CD4-positive, alpha-beta T cell (primary cell): ENCODE measurements at regions not wholly inside any gene's neighbourhood (a gene's known extent, or its start where the extent isn't known, plus 50 kb on each side); places are given as distances from the start of the nearest gene placed in this dataset.

Experiments
- ATAC-seq: fragments of 200-7000 bp; cut with Tn5 transposase; one replicate; pipeline ENCODE4 v1.10.0; 2022; ENCODE audit warnings: mild to moderate bottlenecking; ENCODE audit not compliant: poor library complexity
- CTCF ChIA-PET: fragments of 350-600 bp; sonication (Branson Sonifier 250); formaldehyde crosslinking; loops from one replicate; lab custom pipeline; 2021; ENCODE audit warnings: antibody characterized with exemption, inconsistent platforms; lab: Charles Lee
- POLR2A ChIA-PET: fragments of 350-600 bp; sonication (Branson Sonifier 250); formaldehyde crosslinking; loops from one replicate; lab custom pipeline; 2021; ENCODE audit warnings: antibody characterized with exemption, inconsistent platforms; lab: Charles Lee
- DNase-seq, 14 experiments: peaks; one replicate each; pipeline ENCODE4 v3.0.0-alpha.2; 2013 to 2020; ENCODE audit warnings: mixed read lengths in 2 of 14
- H3K27ac ChIP-seq, 2 donors: one replicate each; pipeline versions ENCODE4 v1.5.1 to v1.7.0; 2013; ENCODE audit warnings: low read length in 2 of 2, low read depth in 1 of 2, mild to moderate bottlenecking in 1 of 2
- H3K27me3 ChIP-seq, 2 experiments: 1 replicate in 1 of 2; 2 replicates in 1 of 2; pipeline versions ENCODE4 v1.6.1 to v1.7.0; 2013; ENCODE audit warnings: low read length in 2 of 2, control low read depth in 1 of 2, mild to moderate bottlenecking in 1 of 2, moderate library complexity in 1 of 2; ENCODE audit not compliant: insufficient read depth in 2 of 2, control insufficient read depth in 1 of 2
- H3K36me3 ChIP-seq: one replicate; pipeline ENCODE4 v1.6.1; 2013; ENCODE audit warnings: low read length, control low read depth; ENCODE audit not compliant: insufficient read depth
- H3K4me1 ChIP-seq: one replicate; pipeline ENCODE4 v1.6.1; 2013; ENCODE audit warnings: low read length, control low read depth; ENCODE audit not compliant: insufficient read depth
- H3K4me3 ChIP-seq: one replicate; pipeline ENCODE4 v1.5.1; 2013; ENCODE audit warnings: mild to moderate bottlenecking, low read length, moderate library complexity
- H3K9me3 ChIP-seq, 2 experiments: 1 replicate in 1 of 2; 2 replicates in 1 of 2; pipeline versions ENCODE4 v1.6.1 to v1.7.0; 2013; ENCODE audit warnings: low read length in 2 of 2, mild to moderate bottlenecking in 2 of 2, control low read depth in 1 of 2, moderate library complexity in 1 of 2; ENCODE audit not compliant: control insufficient read depth in 1 of 2, insufficient read depth in 1 of 2
- H3K27ac Mint-ChIP-seq: one replicate; pipeline ENCODE4 v1.8.0; 2020; ENCODE audit warnings: mixed read lengths
- H3K27me3 Mint-ChIP-seq: one replicate; pipeline ENCODE4 v1.8.0; 2021; ENCODE audit warnings: mixed read lengths
- H3K36me3 Mint-ChIP-seq: one replicate; pipeline ENCODE4 v1.8.0; 2021; ENCODE audit warnings: low read depth, mixed read lengths
- H3K4me1 Mint-ChIP-seq: one replicate; pipeline ENCODE4 v1.8.0; 2021; ENCODE audit warnings: low read depth, mixed read lengths
- H3K4me3 Mint-ChIP-seq: one replicate; pipeline ENCODE4 v1.8.0; 2020; ENCODE audit warnings: mild to moderate bottlenecking, mixed read lengths
- H3K9me3 Mint-ChIP-seq: one replicate; pipeline ENCODE4 v1.8.0; 2020; ENCODE audit warnings: mixed read lengths
- intact Hi-C, 2 experiments: fragments of 100-400 bp; cut with DNase I in 1 of 2; cut with micrococcal nuclease in 1 of 2; formaldehyde crosslinking; loops; one replicate each; pipeline versions ENCODE4 v1.15.1 to v1.9.0; 2023 to 2025; cut with DNase I, micrococcal nuclease
- TF ChIP-seq, protein P1 (sequence below): fragments of 200-600 bp; IDR thresholded peaks from one replicate; pipeline ENCODE4 v1.8.0; 2022; ENCODE audit warnings: antibody characterized with exemption, mild to moderate bottlenecking

DNA sequence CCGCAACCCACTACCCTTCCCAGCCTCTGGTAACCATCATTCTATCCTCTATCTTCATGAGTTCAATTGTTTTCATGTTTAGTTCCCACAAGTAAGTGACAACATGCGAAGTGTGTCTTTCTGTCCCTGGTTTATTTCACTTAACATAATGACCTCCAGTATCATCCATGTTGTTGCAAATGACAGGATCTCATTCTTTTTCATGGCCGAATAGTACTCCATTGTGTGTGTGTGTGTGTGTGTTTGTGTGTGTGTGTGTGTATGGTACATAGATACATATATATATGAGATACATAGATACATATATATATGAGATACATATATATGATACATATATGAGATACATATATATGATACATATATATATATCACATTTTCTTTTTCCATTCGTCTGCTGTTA lies 196.3 kb upstream of the STK17B start:
- POLR2A ChIA-PET: no interaction called here
- H3K36me3 ChIP-seq: no peaks in the 10 kb centered on the region
- ATAC-seq (no peak), DNase-seq (no peak)
- no peaks in the 10 kb centered on the region for H3K27me3 ChIP-seq
- H3K4me3 Mint-ChIP-seq: no peak overlapping the region
- H3K4me1 ChIP-seq: no peaks in the 10 kb centered on the region
- intact Hi-C loops: no loop called here
- no peak overlapping the region for H3K4me3 ChIP-seq
- no peak overlapping the region for H3K27ac ChIP-seq
- H3K4me1 Mint-ChIP-seq: no peaks in the 10 kb centered on the region
- no peak overlapping the region for H3K27ac Mint-ChIP-seq
- CTCF ChIA-PET: no interaction called here
- TF ChIP-seq, protein P1, sequence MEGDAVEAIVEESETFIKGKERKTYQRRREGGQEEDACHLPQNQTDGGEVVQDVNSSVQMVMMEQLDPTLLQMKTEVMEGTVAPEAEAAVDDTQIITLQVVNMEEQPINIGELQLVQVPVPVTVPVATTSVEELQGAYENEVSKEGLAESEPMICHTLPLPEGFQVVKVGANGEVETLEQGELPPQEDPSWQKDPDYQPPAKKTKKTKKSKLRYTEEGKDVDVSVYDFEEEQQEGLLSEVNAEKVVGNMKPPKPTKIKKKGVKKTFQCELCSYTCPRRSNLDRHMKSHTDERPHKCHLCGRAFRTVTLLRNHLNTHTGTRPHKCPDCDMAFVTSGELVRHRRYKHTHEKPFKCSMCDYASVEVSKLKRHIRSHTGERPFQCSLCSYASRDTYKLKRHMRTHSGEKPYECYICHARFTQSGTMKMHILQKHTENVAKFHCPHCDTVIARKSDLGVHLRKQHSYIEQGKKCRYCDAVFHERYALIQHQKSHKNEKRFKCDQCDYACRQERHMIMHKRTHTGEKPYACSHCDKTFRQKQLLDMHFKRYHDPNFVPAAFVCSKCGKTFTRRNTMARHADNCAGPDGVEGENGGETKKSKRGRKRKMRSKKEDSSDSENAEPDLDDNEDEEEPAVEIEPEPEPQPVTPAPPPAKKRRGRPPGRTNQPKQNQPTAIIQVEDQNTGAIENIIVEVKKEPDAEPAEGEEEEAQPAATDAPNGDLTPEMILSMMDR: no peak
- peaks cover 16% of the 10 kb centered on the region for H3K9me3 Mint-ChIP-seq
- H3K27me3 Mint-ChIP-seq: no peaks in the 10 kb centered on the region
- no peaks in the 10 kb centered on the region for H3K9me3 ChIP-seq
- no peaks in the 10 kb centered on the region for H3K36me3 Mint-ChIP-seq

DNA sequence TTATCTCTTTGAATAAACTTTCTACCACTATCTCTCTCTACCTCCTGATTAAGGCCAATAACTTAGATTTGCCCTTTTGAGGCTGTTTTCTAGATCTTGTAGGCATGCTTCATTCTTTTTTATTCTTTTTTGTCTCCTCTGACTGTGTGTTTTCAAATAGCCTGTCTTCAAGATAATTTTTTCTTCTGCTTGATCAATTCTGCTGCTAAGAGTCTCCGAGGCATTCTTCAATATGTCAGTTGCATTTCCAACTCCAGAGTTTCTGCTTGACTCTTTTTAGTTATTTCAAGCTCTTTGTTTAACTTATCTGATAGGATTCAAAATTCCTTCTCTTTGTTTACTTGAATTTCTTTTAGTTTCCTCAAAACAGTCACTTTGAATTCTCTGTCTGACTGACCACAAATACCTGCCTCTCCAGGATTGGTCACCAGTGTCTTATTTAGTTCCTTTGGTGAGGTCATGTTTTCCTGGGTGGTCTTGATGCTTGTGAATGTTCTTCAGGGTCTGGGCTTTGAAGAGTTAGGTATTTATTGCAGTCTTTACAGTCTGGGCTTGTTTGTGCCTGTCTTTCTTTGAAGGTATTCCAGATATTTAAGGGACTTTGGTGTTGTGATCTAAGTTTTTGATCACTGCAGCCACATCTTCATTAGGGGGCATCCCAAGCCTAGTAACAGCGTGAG lies 197.3 kb upstream of the STK17B start:
- no peaks in the 10 kb centered on the region for H3K27me3 Mint-ChIP-seq
- H3K36me3 ChIP-seq: no peaks in the 10 kb centered on the region
- no peak overlapping the region for H3K4me3 Mint-ChIP-seq
- H3K4me1 ChIP-seq: no peaks in the 10 kb centered on the region
- ChIA-PET CTCF (no interaction called here), POLR2A (no interaction called here)
- DNase-seq: no peak
- H3K9me3 ChIP-seq: no peaks in the 10 kb centered on the region
- intact Hi-C loops: no loop called here
- H3K4me3 ChIP-seq: no peak overlapping the region
- no peak overlapping the region for H3K27ac Mint-ChIP-seq
- H3K36me3 Mint-ChIP-seq: no peaks in the 10 kb centered on the region
- peaks cover 16% of the 10 kb centered on the region for H3K9me3 Mint-ChIP-seq
- H3K4me1 Mint-ChIP-seq: no peaks in the 10 kb centered on the region
- TF ChIP-seq, protein P1: no peak
- no peak for ATAC-seq
- H3K27ac ChIP-seq: no peak overlapping the region
- no peaks in the 10 kb centered on the region for H3K27me3 ChIP-seq

DNA sequence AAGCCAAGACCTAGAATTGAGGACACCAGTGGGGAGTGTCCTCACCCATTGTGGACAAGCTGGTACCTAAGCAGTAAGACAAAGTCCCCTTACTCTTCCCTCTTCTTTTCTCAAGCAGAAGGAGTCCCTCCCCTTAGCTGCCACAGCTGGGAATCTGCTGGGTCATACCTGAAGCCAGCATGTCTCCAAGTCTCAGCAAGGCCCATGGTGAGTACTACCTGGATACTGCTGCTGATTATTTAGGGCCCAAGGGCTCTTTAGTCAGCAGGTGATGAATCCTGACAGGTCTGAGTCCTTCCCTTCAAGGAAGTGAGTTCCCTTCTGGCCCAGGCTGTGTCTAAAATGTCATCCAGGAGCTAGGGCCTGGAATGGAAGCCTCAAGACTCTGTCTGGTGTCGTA lies 198.6 kb upstream of the STK17B start:
- Histone ChIP-seq H3K9me3 (no peaks in the 10 kb centered on the region), H3K4me1 (no peaks in the 10 kb centered on the region), H3K4me3 (no peak overlapping the region), H3K27ac (no peak overlapping the region), H3K27me3 (no peaks in the 10 kb centered on the region), H3K36me3 (no peaks in the 10 kb centered on the region)
- peaks cover 16% of the 10 kb centered on the region for H3K9me3 Mint-ChIP-seq
- H3K4me1 Mint-ChIP-seq: no peaks in the 10 kb centered on the region
- no peak overlapping the region for H3K27ac Mint-ChIP-seq
- POLR2A ChIA-PET: interaction anchor here (0.6 kb wide), 1 partner anchor 94 kb away, joined by 4 read pairs; no protein-coding TSS in a partner anchor
- CTCF ChIA-PET: interaction anchor here (1.0 kb wide), 1 partner anchor 11 kb away, joined by 3 read pairs; no protein-coding TSS in a partner anchor
- H3K36me3 Mint-ChIP-seq: no peaks in the 10 kb centered on the region
- DNase-seq (no peak), ATAC-seq (no peak)
- intact Hi-C loops: no loop called here
- peaks cover 6% of the 10 kb centered on the region for H3K27me3 Mint-ChIP-seq
- TF ChIP-seq, protein P1: no peak
- no peak overlapping the region for H3K4me3 Mint-ChIP-seq
